ENCODE measurements at regions not wholly inside any gene's neighbourhood (a gene's known extent, or its start where the extent isn't known, plus 50 kb on each side); places are given as distances from the start of the nearest gene placed in this dataset.

DNA sequence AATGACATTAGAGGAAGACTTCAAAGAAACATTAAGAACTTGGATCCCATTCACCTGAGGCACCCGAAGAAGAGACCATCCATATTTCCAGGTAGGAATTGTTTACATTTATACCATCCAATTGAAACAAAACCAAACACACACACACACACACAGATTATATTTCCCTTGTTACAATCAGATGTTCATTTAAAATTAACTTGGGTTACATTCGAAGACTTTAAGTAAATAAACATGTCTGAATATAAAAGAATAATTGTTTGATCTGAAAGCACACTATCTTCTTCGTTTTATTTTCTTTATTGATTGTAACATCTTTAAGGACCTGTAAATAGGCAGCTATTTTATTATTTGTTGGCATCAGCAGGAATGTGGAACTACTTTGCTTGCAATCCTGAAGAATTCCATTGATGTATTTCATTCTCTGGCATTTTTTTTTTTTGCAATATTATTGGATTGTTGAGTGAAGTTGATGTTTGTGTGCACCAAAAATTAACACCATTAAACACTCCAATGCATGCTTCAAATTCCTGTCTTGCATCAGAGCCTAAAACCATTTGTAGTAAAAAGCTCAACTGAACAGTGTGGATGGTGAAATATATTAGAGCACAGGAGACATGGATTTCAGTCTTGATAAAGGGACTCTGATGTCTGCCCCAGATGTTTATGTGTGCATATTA, 85.3 kb upstream of the FRY start:
- 66 to 76% (median 74%) methylated on average over 3 of the region's 3 CpGs for WGBS, 4 donors
- no peaks in the 10 kb centered on the region for H3K4me1 ChIP-seq (replicated peaks in 1 of 2)
- H3K27me3 ChIP-seq = no peaks in the 10 kb centered on the region
- H3K9me3 ChIP-seq (replicated peaks in 1 of 3) = no peaks in the 10 kb centered on the region
- H3K4me3 ChIP-seq = no peak overlapping the region
- H3K27ac ChIP-seq = no peak overlapping the region
- TF ChIP-seq CTCF (IDR thresholded peaks at IDR 0.05) = no peak
- no peak for TF ChIP-seq POLR2A (IDR thresholded peaks at IDR 0.05)
- no peaks in the 10 kb centered on the region for H3K36me3 ChIP-seq (replicated peaks in 1 of 2)
- intact Hi-C loops (cut with DNase I) = no loop called here
- no peak for DNase-seq

- intact Hi-C loops (cut with DNase I) = no loop called here
- TF ChIP-seq CTCF (IDR thresholded peaks at IDR 0.05) = no peak
- no peak for TF ChIP-seq POLR2A (IDR thresholded peaks at IDR 0.05)
- H3K36me3 ChIP-seq (replicated peaks in 1 of 2) = no peaks in the 10 kb centered on the region
- no peaks in the 10 kb centered on the region for H3K27me3 ChIP-seq
- no peak for DNase-seq
- no peaks in the 10 kb centered on the region for H3K9me3 ChIP-seq (replicated peaks in 1 of 3)
- H3K4me1 ChIP-seq (replicated peaks in 1 of 2) = no peaks in the 10 kb centered on the region
- H3K27ac ChIP-seq = no peak overlapping the region
- no peak overlapping the region for H3K4me3 ChIP-seq
- 90 to 99% (median 91%) methylated on average over 2 of the region's 2 CpGs for WGBS, 4 donors
Observed at GRCh38 chr13:31947105-31947504, 84.5 kb upstream of the FRY start.

DNA sequence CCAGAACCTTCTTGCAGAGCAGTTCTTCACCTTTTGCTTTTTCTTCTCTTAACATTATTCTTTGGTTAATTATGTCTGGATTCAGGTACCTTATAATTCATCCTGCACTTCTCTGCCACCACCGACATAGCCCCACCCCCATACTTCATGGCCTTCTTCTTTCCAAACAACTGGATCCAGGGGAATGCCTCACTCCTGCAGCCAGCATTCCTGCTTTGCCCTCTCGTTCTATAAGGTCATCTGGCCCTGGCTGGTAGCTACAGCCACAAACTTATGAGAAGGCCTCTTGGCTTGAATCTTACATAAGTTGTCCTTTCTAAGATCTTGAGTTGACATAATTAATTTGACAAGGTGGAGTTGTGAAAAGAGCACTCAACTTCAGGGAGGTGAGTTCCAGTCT, 84.1 kb upstream of the FRY start:
- no peaks in the 10 kb centered on the region for H3K36me3 ChIP-seq (replicated peaks in 1 of 2)
- H3K9me3 ChIP-seq (replicated peaks in 1 of 3) = no peaks in the 10 kb centered on the region
- no peaks in the 10 kb centered on the region for H3K27me3 ChIP-seq
- no peak overlapping the region for H3K27ac ChIP-seq
- 56 to 62% (median 58%) methylated on average over 2 of the region's 2 CpGs for WGBS, 4 donors
- H3K4me1 ChIP-seq (replicated peaks in 1 of 2) = no peaks in the 10 kb centered on the region
- H3K4me3 ChIP-seq = no peak overlapping the region
- TF ChIP-seq CTCF (IDR thresholded peaks at IDR 0.05) (no peak), POLR2A (IDR thresholded peaks at IDR 0.05) (no peak)
- no peak for DNase-seq
- intact Hi-C loops (cut with DNase I) = no loop called here

- H3K36me3 ChIP-seq (replicated peaks in 1 of 2) = no peaks in the 10 kb centered on the region
- DNase-seq = no peak
Observed at GRCh38 chr13:31949486-31949885, 82.1 kb upstream of the FRY start.

More at GRCh38 chr13:31949486-31949885, 82.1 kb upstream of the FRY start:
- no peaks in the 10 kb centered on the region for H3K4me1 ChIP-seq (replicated peaks in 1 of 2)
- no peaks in the 10 kb centered on the region for H3K9me3 ChIP-seq (replicated peaks in 1 of 3)
- no peak overlapping the region for H3K27ac ChIP-seq
- intact Hi-C loops (cut with DNase I) = no loop called here
- H3K27me3 ChIP-seq = no peaks in the 10 kb centered on the region
- whole genome bisulfite sequencing, 4 donors = 85 to 91% (median 88%) methylated on average over 2 of the region's 2 CpGs
- H3K4me3 ChIP-seq = no peak overlapping the region
- no peak for TF ChIP-seq POLR2A (IDR thresholded peaks at IDR 0.05)
- no peak for TF ChIP-seq CTCF (IDR thresholded peaks at IDR 0.05)
